GM12878 (cell line): ENCODE measurements at regions not wholly inside any gene's neighbourhood (a gene's known extent, or its start where the extent isn't known, plus 50 kb on each side); places are given as distances from the start of the nearest gene placed in this dataset.

Experiments
- ATAC-seq: fragments of 200-7000 bp; cut with Tn5 transposase; 3 replicates; pipeline ENCODE4 v1.9.1; 2020; ENCODE audit warnings: mild to moderate bottlenecking, moderate library complexity
- BruUV-seq: library from RNA; stranded (reverse); fragments of 400-500 nt; replicated peaks from 2 replicates; lab custom pipeline; 2021; lab: Mats Ljungman, UMichigan
- CTCF ChIA-PET: fragments of 300-600 bp; sonication (Branson Sonifier 250); formaldehyde crosslinking; extraction: SDS; loops from one replicate; lab custom pipeline; 2021; ENCODE audit warnings: inconsistent platforms; lab: Yijun Ruan, JAX
- POLR2A ChIA-PET: fragments of 350-600 bp; formaldehyde crosslinking; extraction: SDS; loops from one replicate; lab custom pipeline; 2021; ENCODE audit warnings: inconsistent platforms; lab: Charles Lee
- RAD21 ChIA-PET: fragments of 300-600 bp; sonication (Branson Sonifier 250); formaldehyde crosslinking; loops from one replicate; lab custom pipeline; 2023; ENCODE audit warnings: antibody characterized with exemption; ENCODE audit not compliant: unreplicated experiment; lab: Charles Lee
- SMC1A ChIA-PET: fragments of 300-600 bp; sonication (Branson Sonifier 250); formaldehyde crosslinking; loops from one replicate; lab custom pipeline; 2023; ENCODE audit not compliant: unreplicated experiment, uncharacterized antibody; lab: Charles Lee
- DNase-seq: peaks from one replicate; pipeline ENCODE4 v3.0.0-alpha.2; 2011; ENCODE audit warnings: low read depth, low spot score
- FAIRE-seq: peaks from 3 replicates; lab custom pipeline; 2011; peaks lifted over from hg19 to GRCh38; lab: Jason Lieb, UNC
- H2AFZ ChIP-seq: 2 replicates; pipeline ENCODE4 v1.6.0; 2011; ENCODE audit warnings: low read depth, low read length, control low read depth; ENCODE audit not compliant: control insufficient read depth
- H3K27ac ChIP-seq: 2 replicates; pipeline ENCODE4 v1.5.1; 2011; ENCODE audit warnings: control low read depth; ENCODE audit not compliant: control insufficient read depth, insufficient read depth
- H3K27me3 ChIP-seq, 2 experiments: replicated peaks in 1 of 2; 2 replicates each; pipeline versions ENCODE4 v1.6.0 to v1.6.1; 2011; ENCODE audit warnings: low read length in 1 of 2; ENCODE audit not compliant: control insufficient read depth in 2 of 2, insufficient read depth in 2 of 2
- H3K36me3 ChIP-seq, 2 experiments: 2 replicates each; pipeline ENCODE4 v1.5.1; 2011; ENCODE audit warnings: low read length in 1 of 2; ENCODE audit not compliant: control insufficient read depth in 2 of 2, insufficient read depth in 2 of 2
- H3K4me1 ChIP-seq: 2 replicates; pipeline ENCODE4 v1.6.1; 2011; ENCODE audit warnings: mild to moderate bottlenecking, low read length, moderate library complexity, mixed read lengths; ENCODE audit not compliant: control insufficient read depth, insufficient read depth
- H3K4me2 ChIP-seq: 2 replicates; pipeline ENCODE4 v1.6.0; 2011; ENCODE audit warnings: control low read depth; ENCODE audit not compliant: control insufficient read depth, insufficient read depth
- H3K4me3 ChIP-seq: fragments of 200-600 bp; sonication (generic); 2 replicates; pipeline ENCODE4 v1.5.1; 2016
- H3K79me2 ChIP-seq: 2 replicates; pipeline ENCODE4 v1.6.0; 2011; ENCODE audit warnings: low read length; ENCODE audit not compliant: control insufficient read depth, insufficient read depth
- H3K9ac ChIP-seq: 2 replicates; pipeline ENCODE4 v1.8.0; 2011; ENCODE audit warnings: low read length, control low read depth, mixed read lengths; ENCODE audit not compliant: control insufficient read depth, insufficient read depth
- H3K9me3 ChIP-seq: replicated peaks from 3 replicates; pipeline ENCODE4 v1.5.1; 2011; ENCODE audit warnings: mild to moderate bottlenecking, low read length; ENCODE audit not compliant: control insufficient read depth, insufficient read depth
- H4K20me1 ChIP-seq: 2 replicates; pipeline ENCODE4 v1.6.0; 2011; ENCODE audit not compliant: control insufficient read depth, insufficient read depth
- ASH2L ChIP-seq: fragments of 300-600, 200-600 bp; sonication (generic); IDR thresholded peaks from 2 replicates; pipeline ENCODE4 v1.6.1; 2017; ENCODE audit warnings: low read depth, mild to moderate bottlenecking, borderline replicate concordance
- CBX5 ChIP-seq: sonication (generic); IDR thresholded peaks from 2 replicates; pipeline ENCODE4 v1.6.1; 2016; ENCODE audit warnings: low read depth, moderate library complexity, mild to moderate bottlenecking, inconsistent platforms
- CHD2 ChIP-seq: IDR thresholded peaks from 2 replicates; pipeline ENCODE4 v1.6.1; 2011; ENCODE audit warnings: low read depth, low read length, improper control_type of control experiment, borderline replicate concordance
- HCFC1 ChIP-seq: fragments of 150-350 bp; IDR thresholded peaks from 2 replicates; pipeline ENCODE4 v1.6.1; 2014; ENCODE audit warnings: low read length
- IRF3 ChIP-seq: fragments of 450-650 bp; IDR thresholded peaks from 2 replicates; pipeline ENCODE4 v1.6.1; 2014; ENCODE audit warnings: mild to moderate bottlenecking
- IRF5 ChIP-seq: fragments of 450-650 bp; IDR thresholded peaks from 2 replicates; pipeline ENCODE4 v1.6.1; 2017; ENCODE audit warnings: borderline replicate concordance
- MAX ChIP-seq: IDR thresholded peaks from 2 replicates; pipeline ENCODE4 v1.6.1; 2012; ENCODE audit warnings: low read depth, low read length, improper control_type of control experiment
- PAX5 ChIP-seq: IDR thresholded peaks from 2 replicates; pipeline ENCODE4 v1.6.1; 2011; ENCODE audit warnings: low read depth, low read length, borderline replicate concordance
- RFX5 ChIP-seq: IDR thresholded peaks from 2 replicates; pipeline ENCODE4 v1.6.1; 2011; ENCODE audit warnings: low read depth, low read length, improper control_type of control experiment
- SKIL ChIP-seq: fragments of 450-650 bp; IDR thresholded peaks from 2 replicates; pipeline ENCODE4 v1.6.1; 2017; ENCODE audit warnings: mild to moderate bottlenecking, low read depth, inconsistent platforms; ENCODE audit not compliant: poor library complexity, severe bottlenecking
- ZNF592 ChIP-seq: fragments of 450-650 bp; IDR thresholded peaks from 2 replicates; pipeline ENCODE4 v1.6.1; 2017; ENCODE audit warnings: mild to moderate bottlenecking, moderate library complexity
- WGBS: methylation state at CpG from one replicate; pipeline ENCODE4 v1.1.6; 2016; ENCODE audit warnings: low lambda C conversion rate; ENCODE audit not compliant: insufficient replicate concordance, insufficient coverage; ENCODE audit errors: missing lambda C conversion rate; 5-methylcytosine and 5-hydroxymethylcytosine counted together
- in situ Hi-C: fragments of 300-500 bp; cut with MboI; formaldehyde crosslinking; loops from 9 replicates; pipeline ENCODE4 v1.14.3; 2018; ENCODE audit warnings: mixed read lengths
- intact Hi-C: fragments of 100-400 bp; cut with micrococcal nuclease; formaldehyde crosslinking; loops from one replicate; pipeline ENCODE4 v1.14.2; 2022; ENCODE audit not compliant: unreplicated experiment

GRCh38 chr11:70595016-70595415 lies 196.7 kb downstream of the CTTN start:
- TF ChIP-seq PAX5 (no peak), ZNF592 (no peak), RFX5 (no peak), MAX (no peak), CBX5 (no peak), SKIL (no peak), IRF3 (no peak), IRF5 (no peak), HCFC1 (no peak), ASH2L (no peak), CHD2 (no peak)
- no peaks in the 10 kb centered on the region for H4K20me1 ChIP-seq
- ATAC-seq = no peak
- H3K9me3 ChIP-seq = no peaks in the 10 kb centered on the region
- H3K27ac ChIP-seq = no peak overlapping the region
- no peaks in the 10 kb centered on the region for H3K79me2 ChIP-seq
- POLR2A ChIA-PET = no interaction called here
- RAD21 ChIA-PET = no interaction called here
- CTCF ChIA-PET = no interaction called here
- SMC1A ChIA-PET = no interaction called here
- H3K4me3 ChIP-seq = no peak overlapping the region
- H3K9ac ChIP-seq = no peak overlapping the region
- H3K27me3 ChIP-seq = no peaks in the 10 kb centered on the region; a peak in 1 of 4 replicates
- H2AFZ ChIP-seq = no peak overlapping the region
- no peaks in the 10 kb centered on the region for H3K36me3 ChIP-seq
- DNase-seq = no peak
- 64% methylated on average over 10 of the region's 13 CpGs for WGBS
- H3K4me1 ChIP-seq = no peaks in the 10 kb centered on the region
- BruUV-seq = no TSS peak
- H3K4me2 ChIP-seq = no peak overlapping the region
- intact Hi-C loops = no loop called here
- in situ Hi-C loops = no loop called here
- FAIRE-seq = no peak
